Cortex of kidney (tissue), 1 donor: ENCODE measurements at regions not wholly inside any gene's neighbourhood (a gene's known extent, or its start where the extent isn't known, plus 50 kb on each side); places are given as distances from the start of the nearest gene placed in this dataset.
"Not testable (repeated sequence)": the region's sequence is repeated elsewhere in the genome, so short reads cannot be mapped to it uniquely, and the experiment has no call there.

Experiments
- DNase-seq: peaks from one replicate; lab custom pipeline; 2025; lab: John Stamatoyannopoulos, UW

DNA sequence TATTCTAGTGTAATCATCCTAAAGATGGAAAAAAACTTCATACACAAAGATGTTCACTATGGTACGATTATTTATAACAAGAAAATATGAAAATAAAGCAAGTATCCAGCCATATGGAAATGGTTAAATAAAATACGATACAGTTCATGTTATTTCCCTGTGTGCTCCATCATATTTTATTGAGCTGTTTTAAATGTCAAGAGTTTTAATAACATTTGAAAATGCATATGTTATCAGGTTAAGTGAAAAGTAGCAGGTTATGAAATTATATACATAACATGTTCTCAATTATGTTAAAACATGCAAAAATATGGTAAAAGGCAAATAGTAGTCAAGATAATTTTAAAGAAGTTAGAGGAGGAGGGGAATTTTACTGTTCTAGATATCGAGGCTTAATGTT is 192.0 kb downstream of the HNRNPD start:
- DNase-seq = no peak

GRCh38 chr4:82172186-82172585 is 201.6 kb downstream of the HNRNPD start:
- no peak for DNase-seq

GRCh38 chr4:82171531-82172155 is 202.1 kb downstream of the HNRNPD start:
- no peak for DNase-seq

DNA sequence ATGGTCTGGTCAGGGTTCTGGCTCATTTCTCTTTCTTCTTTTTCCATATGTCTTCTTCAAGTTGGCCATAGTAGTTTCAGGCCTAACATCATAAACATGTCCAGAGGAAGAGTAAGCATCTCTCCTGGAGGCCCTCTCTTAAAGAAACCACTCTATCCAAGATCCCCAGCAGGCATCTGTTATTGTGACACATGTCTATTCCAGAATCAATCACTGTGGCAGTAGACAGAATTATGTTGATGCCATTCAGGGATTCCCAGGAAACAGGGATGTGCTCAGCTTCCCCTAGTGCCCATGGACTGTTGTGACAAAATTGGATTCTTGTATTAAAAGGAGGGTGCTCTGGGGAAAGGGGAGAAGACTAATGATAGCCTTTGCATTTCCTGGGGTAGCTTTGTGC is 224.0 kb downstream of the HNRNPD start:
- no peak for DNase-seq

DNA sequence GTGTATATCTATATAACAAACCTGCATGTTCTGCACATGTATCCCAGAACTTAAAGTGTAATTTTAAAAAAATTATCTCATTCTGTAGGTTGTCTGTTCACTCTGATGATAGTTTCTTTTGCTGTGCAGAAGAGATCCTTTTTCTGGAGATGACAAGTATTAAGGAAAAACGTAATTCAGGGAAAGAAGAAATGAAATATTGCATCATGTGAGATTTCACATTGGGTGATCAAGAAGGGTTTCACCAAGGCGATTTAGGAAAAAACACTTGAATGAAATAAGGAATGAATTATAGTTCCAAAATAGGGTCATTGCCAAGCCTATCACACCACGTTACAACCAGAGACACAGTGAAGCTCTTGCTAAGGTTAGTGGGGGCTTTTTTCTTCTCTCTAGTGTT is 227.9 kb downstream of the HNRNPD start:
- no peak for DNase-seq

DNA sequence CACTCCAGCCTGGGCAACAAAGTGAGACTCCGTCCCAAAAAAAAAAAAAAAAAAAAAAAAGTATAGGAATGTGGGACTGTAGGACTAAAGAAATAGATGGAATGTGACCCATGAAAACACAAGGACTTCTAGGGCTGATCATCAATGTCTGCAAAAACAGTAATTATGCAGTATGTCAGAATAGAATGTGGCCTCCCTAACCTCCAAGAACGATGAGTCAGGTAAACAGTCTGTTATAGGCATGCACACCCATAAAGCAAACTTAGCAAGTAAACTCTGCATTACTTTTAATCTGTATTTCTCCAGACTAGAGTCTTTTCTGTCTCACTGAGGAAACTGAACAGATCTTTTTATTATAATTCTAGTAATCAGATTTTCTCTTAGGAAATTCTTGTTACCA is 233.4 kb downstream of the HNRNPD start:
- DNase-seq = no peak

GRCh38 chr4:82139287-82139686 is 234.5 kb downstream of the HNRNPD start:
- no peak for DNase-seq

DNA sequence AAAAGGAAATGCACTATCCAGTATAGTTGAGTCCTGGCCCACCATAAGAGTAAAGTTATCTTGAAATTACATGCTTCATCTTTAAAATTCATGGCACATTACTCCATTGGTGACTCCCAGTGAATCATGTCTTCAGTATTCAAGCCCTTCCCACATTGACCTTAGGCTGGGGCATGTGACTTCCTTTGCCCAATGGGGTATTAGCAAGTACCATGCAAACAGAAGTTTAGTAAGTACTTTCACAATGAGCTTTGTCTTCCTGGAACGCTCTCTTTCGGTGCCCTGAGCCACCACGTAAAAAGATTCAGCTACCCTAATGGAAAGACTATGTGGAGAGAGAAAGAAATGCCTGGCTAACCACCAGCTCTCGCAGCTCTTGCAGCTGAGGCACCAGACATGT is 235.4 kb downstream of the HNRNPD start:
- DNase-seq = no peak

GRCh38 chr4:82136161-82136801 is 237.5 kb downstream of the HNRNPD start:
- DNase-seq = no peak

- no peak for DNase-seq
Measured at GRCh38 chr4:82128355-82128754, 245.4 kb downstream of the HNRNPD start.

DNA sequence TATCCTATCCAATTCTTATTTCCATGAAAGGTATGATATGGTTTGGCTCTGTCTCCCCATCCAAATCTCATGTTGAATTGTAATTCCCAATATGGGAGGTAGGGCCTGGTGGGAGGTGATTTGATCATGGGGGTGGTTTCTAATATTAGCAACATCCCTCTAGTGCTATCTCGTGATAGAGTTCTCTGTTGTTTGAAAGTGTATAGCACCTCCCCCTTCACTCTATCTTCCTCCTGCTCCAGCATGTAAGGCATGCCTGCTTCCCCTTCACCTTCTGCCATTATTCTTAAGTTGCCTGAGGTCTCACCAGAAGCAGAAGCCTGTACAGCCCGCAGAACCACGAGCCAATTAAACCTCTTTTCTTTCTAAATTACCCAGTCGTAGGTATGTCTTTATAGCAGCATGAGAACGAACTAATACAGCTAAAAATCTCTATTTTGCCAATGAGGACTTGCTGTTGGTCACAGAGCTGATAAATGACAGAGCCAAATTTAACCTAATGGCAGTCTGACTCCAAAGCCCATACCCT is 247.2 kb downstream of the HNRNPD start:
- no peak for DNase-seq

DNA sequence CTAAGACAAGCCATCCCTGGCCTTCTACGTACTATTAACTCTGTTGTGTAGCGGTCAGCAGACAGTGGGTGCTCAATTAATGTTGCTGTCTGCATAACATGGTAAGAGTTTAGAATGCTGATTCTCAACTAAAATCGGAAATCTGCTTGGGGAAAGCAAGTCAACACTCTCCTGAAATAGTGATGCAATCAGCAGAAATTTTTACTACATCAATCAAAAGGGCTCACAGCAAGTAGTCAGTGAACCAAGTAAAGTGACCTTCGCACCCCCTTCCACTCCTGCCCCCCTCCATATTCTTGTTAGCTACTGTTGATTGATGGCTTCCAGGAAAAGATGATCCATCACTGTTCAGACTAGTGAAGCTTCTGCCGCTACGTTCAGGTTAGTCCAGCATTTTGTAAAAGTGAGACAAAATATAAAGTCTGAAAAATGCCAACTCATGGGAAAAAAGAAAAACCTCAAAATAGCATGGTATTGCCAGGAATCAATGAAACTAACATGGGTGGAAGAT is 247.9 kb downstream of the HNRNPD start:
- no peak for DNase-seq

DNA sequence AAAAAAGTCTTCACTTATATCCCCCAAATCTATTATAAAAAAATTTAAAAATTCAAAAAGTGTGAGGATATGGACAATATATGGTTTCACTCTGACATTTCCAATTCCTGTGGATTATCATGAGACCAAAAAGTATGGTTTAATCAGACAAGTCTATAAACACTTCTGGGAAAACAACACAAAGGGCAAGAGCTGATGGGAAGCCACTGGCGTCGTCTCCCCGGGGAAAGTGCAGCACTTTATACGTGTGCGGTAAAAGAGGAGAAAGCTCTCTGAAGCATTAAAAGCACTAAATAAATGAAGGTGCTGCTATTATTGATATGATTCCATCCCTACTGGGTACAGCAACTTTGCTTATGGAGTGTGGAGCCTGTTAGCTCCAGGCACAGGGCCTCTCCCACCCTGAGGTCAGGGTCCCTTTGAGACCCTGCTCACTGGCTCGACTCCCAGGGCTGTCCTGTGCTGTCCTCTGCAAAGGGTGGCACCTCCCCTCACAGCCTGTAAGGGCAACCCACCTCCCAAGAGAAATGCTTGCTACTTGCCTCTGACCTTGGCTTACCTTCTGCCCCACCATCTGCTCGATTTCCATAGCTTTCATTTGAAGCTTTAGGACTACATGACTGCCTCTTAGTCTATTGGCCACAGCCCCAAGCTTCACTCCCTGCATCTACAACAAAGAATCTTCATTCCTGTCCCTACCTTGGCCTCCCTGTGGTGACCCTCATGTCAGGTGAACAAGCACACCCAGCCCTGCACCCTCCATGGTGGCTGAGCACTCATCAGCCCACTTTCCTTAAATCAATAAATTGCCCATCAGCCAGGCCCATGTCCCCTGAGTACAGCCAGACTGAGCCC is 248.6 kb downstream of the HNRNPD start:
- no peak for DNase-seq

DNA sequence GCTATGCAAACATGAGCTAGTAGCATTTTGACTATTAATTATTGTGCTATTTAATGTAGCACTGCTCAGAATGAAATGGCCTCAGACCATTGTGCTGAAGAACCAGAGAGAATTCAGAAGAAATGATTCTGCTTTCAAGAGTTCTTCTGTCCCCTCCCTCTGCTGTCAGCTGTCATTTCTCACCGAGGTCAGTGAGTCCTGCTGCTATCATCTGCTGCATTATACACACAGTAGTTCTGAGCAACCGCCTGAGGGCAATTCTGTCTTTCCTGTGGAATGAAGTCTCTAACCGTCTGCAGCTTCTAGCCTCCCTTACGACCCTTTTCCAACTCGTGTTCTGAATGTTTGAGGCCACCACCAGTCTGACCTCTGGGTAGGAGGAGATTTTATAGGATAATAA is 249.4 kb downstream of the HNRNPD start:
- DNase-seq = no peak

- DNase-seq = no peak
Measured at GRCh38 chr4:82123934-82124333, 249.9 kb downstream of the HNRNPD start.

DNA sequence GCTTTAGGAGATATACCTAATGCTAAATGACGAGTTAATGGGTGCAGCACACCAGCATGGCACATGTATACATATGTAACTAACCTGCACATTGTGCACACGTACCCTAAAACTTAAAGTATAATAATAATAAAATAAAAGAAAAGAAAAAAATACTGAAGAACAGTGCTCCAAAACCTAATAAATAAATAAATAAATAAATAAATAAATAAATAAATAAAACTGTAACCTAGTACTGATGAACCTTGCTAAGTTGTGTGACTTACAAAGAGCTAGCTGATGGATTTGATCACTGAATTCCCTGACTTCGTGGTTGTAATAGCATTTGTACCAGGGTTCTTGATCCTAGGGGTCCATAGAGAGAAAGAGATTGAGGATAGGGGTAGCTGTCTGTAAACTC is 258.6 kb downstream of the HNRNPD start:
- not testable (repeated sequence) for DNase-seq

DNA sequence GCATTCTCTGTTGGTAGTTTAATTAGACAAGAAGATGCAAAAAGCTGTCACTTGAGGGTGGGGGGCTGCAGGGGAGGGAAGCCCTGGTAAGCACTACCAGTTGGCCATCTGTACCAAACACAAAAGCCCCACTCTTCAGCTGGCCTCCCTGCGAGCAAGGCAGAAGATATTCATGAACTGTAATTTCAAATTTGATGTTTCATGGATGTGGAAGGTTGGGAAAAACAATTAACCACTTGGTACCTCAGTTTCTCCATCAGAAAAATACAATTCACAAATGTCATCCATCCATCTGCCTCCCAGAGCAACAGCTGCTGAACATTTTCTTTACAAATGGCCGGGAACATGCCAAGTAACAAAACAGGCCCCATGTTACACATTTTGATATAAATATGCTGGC is 265.3 kb downstream of the HNRNPD start:
- no peak for DNase-seq

- DNase-seq = no peak
Measured at GRCh38 chr4:82104578-82104977, 269.2 kb downstream of the HNRNPD start.

DNA sequence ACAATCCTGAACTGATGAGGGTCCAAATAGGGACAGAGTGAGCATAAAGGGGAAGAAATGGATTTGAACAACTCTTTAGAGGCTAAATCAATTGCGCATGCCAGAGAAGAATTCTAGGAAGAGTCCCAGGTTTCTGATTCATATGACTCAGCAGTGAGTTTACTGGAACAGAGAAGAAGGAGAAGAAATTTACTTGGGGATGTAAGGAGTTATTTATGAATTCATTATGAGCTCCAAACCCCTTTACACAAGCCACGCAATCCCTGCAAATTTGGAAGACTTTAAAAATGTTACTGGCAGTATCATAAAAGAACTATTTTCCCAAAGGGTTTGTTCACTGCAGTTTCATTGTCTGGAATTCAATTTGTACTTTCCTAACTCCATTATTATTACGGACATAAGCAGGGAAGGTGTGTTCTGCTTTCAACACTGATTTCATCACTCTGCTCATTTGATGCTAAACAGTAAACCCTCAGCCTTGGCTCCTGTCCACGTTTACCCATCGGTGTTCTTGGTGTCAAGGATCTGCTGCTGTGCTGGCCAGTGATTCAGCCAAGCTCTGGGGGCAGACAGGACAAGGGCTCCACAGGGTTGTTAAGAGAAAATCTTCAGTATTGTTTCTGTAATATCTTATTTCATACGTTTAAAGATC is 273.7 kb downstream of the HNRNPD start:
- DNase-seq = no peak

- no peak for DNase-seq
Measured at GRCh38 chr4:82097504-82097903, 276.3 kb downstream of the HNRNPD start.

DNA sequence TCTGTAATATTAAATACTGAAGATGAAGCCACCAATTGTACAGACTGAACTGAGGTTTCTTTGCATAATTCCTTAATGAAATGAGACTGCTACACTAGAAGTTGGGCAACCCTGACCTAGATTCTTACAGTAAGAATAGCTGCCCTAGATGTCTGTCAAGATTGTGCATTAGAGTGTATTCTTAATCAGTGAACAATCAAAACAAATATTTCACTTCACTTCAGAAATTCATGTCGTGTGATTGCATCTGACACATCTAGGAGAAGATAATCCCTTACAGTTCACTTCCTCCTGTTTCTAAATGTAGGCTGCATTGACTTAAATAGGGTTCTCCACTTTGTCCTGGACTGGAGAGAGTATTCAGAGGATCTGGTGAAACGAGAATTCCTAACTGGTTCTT is 283.1 kb downstream of the HNRNPD start:
- DNase-seq = no peak

DNA sequence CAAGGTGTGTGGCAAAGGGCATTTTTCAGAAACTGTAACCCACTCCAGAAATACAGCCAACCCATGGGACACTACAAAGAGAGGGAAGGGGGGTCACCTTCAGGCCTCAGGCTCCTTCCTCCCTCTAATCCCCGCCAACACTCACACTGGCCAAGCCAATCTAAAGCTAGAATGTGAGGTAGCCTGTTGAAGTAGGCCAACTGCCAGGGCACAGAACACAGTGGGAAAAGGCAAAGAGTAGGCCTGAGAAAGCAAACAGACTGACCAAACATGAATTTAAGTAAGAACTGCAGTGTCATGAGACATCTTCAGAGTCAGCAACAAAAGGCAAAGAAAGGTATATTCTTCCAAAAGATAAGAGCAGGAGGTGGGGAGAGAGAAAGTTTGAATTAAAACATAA is 289.0 kb downstream of the HNRNPD start:
- DNase-seq = no peak
